Mesodermal cell (in vitro differentiated cells): ENCODE measurements at regions not wholly inside any gene's neighbourhood (a gene's known extent, or its start where the extent isn't known, plus 50 kb on each side); places are given as distances from the start of the nearest gene placed in this dataset.

Experiments
- H3K27ac ChIP-seq: 2 replicates; pipeline ENCODE4 v1.7.0; 2013; ENCODE audit warnings: mild to moderate bottlenecking, low read depth, low read length, moderate library complexity; ENCODE audit not compliant: severe bottlenecking
- H3K36me3 ChIP-seq: 2 replicates; pipeline ENCODE4 v1.7.1; 2013; ENCODE audit warnings: mild to moderate bottlenecking, low read length, moderate library complexity; ENCODE audit not compliant: control insufficient read depth, insufficient read depth
- H3K4me1 ChIP-seq: one replicate; pipeline ENCODE4 v1.7.1; 2013; ENCODE audit warnings: mild to moderate bottlenecking, low read length; ENCODE audit not compliant: insufficient read depth, control insufficient read depth, poor library complexity, severe bottlenecking
- H3K4me3 ChIP-seq: 2 replicates; pipeline ENCODE4 v1.7.0; 2013; ENCODE audit warnings: low read length, control low read depth, mild to moderate bottlenecking; ENCODE audit not compliant: insufficient read depth, poor library complexity, severe bottlenecking; ENCODE audit errors: extremely low read depth
- H3K9me3 ChIP-seq: 2 replicates; pipeline ENCODE4 v1.7.1; 2013; ENCODE audit warnings: mild to moderate bottlenecking, low read length, moderate library complexity; ENCODE audit not compliant: control insufficient read depth
- WGBS, 2 experiments: methylation state at CpG; one replicate each; pipeline ENCODE4 v1.1.5; 2013; ENCODE audit warnings: missing lambda C conversion rate in 2 of 2; ENCODE audit not compliant: insufficient coverage in 2 of 2; 5-methylcytosine and 5-hydroxymethylcytosine counted together

DNA sequence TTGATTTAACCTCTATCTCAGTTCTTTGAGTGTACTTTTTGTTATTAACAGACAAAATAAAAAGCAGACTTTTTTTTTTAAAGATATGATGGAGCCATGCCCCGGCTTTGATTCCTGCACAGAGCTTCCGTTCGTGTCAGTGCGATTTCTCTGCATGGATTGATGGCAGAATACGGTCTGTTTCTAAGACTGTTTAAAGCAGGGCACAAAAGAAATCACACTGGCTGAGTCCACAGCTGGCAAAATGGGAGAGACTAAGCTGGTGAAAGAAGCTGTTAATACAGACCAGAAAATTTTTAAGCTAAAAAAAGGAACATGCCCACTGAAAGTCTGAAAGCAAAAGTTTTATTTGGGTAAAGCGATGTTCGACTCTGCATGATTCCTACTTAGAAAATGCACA is 501.4 kb upstream of the WWC1 start:
- H3K36me3 ChIP-seq = no peaks in the 10 kb centered on the region
- no peaks in the 10 kb centered on the region for H3K4me1 ChIP-seq
- H3K4me3 ChIP-seq = no peak overlapping the region
- WGBS, 2 experiments = 88 to 96% methylated on average over 5 of the region's 7 CpGs
- H3K27ac ChIP-seq = no peak overlapping the region
- no peaks in the 10 kb centered on the region for H3K9me3 ChIP-seq

DNA sequence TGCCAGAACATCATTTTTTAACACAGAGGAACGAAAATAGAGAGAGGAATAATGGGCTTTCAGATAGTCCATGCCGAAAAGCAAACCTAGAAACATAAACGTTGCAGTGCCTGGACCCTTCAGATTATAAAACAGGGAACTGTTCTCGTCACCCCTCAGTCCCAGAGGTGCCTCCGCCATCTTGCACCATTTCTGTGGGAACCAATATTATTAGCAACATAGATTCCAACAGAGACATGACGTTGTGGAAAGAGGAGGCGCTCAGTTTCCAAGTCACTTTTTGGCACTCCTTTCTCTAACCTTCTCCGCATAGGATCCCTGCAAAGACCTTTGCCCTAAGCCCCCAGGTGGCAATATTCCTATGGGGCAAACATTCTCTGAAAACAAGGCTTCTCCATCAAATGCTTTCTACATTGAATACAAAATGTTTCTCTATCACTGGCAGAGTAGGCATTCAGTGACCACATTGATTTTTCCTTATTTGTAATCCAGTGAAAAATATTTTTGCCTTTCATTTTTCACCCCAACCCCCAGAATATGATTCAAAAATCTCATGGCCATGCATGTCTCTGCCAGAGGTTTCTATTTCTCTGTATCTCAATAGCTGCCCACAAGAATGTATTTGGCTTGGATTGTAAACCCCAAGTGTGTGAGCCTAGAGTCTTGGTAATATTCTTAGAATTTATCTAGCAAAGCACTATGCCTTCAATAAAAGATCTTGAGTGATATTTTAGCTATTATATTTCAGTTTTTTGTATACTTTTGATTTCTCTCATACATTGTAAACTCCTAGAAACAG is 500.8 kb upstream of the WWC1 start:
- Histone ChIP-seq H3K9me3 (no peaks in the 10 kb centered on the region), H3K36me3 (no peaks in the 10 kb centered on the region), H3K27ac (no peak overlapping the region), H3K4me3 (no peak overlapping the region), H3K4me1 (no peaks in the 10 kb centered on the region)
- WGBS, 2 experiments = 88 to 98% methylated on average over 7 of the region's 8 CpGs

DNA sequence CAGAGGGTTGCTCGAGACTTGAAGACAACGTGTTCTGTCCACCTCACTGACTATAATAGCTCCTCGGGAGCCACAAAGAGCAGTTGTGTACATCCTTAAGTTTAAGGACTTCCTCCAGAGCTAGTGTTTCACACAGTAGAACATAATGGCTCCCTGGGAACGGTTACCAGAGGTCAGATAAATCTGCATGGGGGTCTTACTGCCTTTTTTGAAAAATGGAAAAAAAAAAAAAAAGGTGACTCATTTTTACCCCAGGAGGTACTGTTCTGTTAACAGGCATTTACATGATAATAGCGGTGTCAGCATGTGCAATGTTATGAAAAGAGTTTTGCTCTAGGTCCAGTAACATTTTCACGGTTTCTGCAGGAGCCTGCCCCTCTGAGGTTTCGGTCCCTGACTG is 498.9 kb upstream of the WWC1 start:
- no peaks in the 10 kb centered on the region for H3K4me1 ChIP-seq
- no peaks in the 10 kb centered on the region for H3K9me3 ChIP-seq
- no peak overlapping the region for H3K4me3 ChIP-seq
- H3K36me3 ChIP-seq = no peaks in the 10 kb centered on the region
- WGBS, 2 experiments = 33 to 51% methylated on average over 5 to 7 of the region's 7 CpGs
- no peak overlapping the region for H3K27ac ChIP-seq

DNA sequence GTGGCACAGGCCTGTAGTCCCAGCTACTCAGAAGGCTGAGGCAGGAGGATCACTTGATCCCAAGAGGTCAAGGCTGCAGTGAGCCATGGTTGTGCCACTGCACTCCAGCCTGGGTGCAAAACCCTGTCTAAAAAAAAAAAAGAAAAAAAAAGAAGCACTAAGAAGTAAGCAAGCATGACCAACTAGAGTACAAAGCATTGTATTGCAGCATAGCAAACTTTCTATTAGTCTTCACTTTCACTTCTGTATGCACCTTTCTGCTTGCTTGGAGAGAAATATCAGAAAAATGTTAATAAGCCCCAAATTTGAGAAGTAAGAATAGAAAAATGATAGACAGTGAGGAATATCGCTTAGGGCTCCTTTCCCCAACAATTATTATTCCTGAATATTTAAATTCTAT is 497.7 kb upstream of the WWC1 start:
- H3K4me3 ChIP-seq = no peak overlapping the region
- no peak overlapping the region for H3K27ac ChIP-seq
- WGBS, 2 experiments = no CpG with 5 or more reads among the region's 1 CpG
- peaks cover 7% of the 10 kb centered on the region for H3K4me1 ChIP-seq
- no peaks in the 10 kb centered on the region for H3K9me3 ChIP-seq
- H3K36me3 ChIP-seq = no peaks in the 10 kb centered on the region

DNA sequence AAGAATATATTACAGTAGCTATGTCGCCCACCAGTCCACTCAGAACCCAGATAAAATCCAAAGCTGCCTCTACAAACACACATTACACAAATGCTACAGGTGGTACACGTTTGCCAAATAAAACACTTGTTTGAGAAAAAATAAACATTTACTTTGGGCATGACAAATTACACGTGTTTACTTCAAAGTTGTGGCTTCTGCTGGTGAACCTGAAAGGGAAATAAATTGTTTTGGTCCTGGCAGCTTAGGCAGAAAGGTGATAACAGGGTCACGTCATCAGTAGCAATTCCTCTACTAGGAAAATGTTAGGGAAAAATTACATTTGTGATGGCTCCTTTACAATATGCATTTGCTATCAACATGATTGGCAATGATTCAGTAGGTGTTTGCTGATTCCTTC is 497.3 kb upstream of the WWC1 start:
- no peak overlapping the region for H3K4me3 ChIP-seq
- H3K27ac ChIP-seq = no peak overlapping the region
- H3K9me3 ChIP-seq = no peaks in the 10 kb centered on the region
- H3K36me3 ChIP-seq = no peaks in the 10 kb centered on the region
- peaks cover 8% of the 10 kb centered on the region for H3K4me1 ChIP-seq
- WGBS, 2 experiments = 92 to 93% methylated on average over 2 to 3 of the region's 4 CpGs

DNA sequence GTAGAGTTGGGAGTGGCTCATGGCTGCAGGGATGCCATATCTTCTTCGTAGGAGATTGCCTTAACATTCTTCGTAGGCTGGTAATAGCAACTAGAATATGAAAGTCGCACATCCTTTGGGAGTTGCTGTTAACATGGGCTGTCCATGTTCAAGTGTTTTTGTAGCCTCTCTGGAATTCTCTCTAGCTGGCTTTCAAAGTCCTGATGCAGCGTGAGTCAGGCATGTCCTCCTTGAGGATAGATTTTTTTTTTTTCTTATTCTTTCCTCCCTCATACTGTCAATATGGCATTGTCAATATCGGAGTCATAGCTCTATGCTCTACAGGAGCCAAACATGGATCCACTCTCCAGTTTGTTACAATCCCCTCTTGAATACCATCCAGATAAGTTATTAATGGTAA is 494.8 kb upstream of the WWC1 start:
- Histone ChIP-seq H3K4me3 (no peak overlapping the region), H3K9me3 (no peaks in the 10 kb centered on the region), H3K36me3 (no peaks in the 10 kb centered on the region), H3K4me1 (peaks cover 8% of the 10 kb centered on the region), H3K27ac (no peak overlapping the region)
- 83 to 86% methylated on average over 4 of the region's 5 CpGs for WGBS, 2 experiments

DNA sequence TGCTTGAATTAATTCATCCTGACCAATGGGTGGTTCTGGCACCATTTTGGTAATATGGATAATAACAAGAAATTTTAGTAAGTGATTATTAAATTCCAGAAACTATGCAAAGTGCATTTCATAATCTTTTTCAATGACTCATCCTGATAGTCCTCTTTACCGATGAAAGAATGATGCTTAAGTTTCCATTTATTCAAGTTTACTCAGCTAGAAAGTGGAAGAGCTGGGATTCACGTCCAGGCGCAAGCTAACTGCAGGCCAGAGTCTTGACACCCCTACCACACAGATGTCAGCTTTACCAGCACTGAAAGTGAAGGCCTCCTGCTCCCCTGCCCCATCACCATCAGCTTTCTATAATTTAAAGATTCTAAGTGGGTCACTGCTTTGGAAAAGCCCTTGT is 493.5 kb upstream of the WWC1 start:
- WGBS, 2 experiments = 100% methylated on average over 2 of the region's 3 CpGs; no CpG with 5 or more reads in 1 of the 2 experiments
- Histone ChIP-seq H3K27ac (no peak overlapping the region), H3K4me3 (no peak overlapping the region), H3K4me1 (peaks cover 14% of the 10 kb centered on the region), H3K9me3 (no peaks in the 10 kb centered on the region), H3K36me3 (no peaks in the 10 kb centered on the region)

DNA sequence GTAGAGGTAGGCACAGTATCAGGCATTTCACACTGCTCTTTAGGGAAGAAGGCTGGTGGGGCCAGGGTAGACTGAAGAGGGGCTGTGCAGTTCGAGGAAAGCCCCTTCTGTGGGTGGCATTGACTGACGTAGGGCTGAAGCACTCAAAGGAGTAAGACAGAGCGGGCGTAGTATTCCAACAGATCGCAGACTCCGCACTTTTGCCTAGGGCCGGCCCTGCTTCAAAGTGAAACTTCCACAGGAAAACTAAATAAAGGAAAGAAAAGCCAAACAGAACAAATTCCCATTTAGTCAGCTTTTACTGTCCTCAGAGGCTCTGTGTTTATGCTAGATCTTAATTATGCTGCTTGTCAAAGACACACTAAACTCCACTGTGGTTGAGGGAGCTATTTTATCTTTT is 493.0 kb upstream of the WWC1 start:
- H3K36me3 ChIP-seq = no peaks in the 10 kb centered on the region
- H3K4me1 ChIP-seq = peaks cover 19% of the 10 kb centered on the region
- H3K9me3 ChIP-seq = no peaks in the 10 kb centered on the region
- no peak overlapping the region for H3K4me3 ChIP-seq
- no peak overlapping the region for H3K27ac ChIP-seq
- WGBS, 2 experiments = 93% methylated on average over 5 to 7 of the region's 7 CpGs

DNA sequence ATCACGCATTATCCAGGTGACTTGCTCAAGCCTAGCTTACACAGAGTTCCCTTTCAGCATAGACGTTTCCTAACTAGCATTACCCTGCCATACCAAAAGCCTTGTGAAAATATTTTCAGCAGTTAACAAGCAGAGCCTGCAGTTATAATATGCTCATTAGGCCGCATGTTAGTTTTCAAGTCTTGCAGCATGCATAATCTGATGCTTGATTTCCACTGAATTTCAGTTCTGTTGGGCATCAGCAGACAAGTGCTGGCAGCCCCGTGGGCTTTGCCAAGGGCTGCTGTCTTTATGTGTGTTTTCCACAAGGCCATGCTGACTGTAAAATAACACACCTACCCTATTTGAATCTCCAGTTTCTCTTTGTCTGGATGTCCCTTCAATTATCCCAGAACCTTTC is 491.0 kb upstream of the WWC1 start:
- no peak overlapping the region for H3K27ac ChIP-seq
- no peaks in the 10 kb centered on the region for H3K9me3 ChIP-seq
- no peak overlapping the region for H3K4me3 ChIP-seq
- WGBS, 2 experiments = 91 to 97% methylated on average over 4 of the region's 4 CpGs
- H3K36me3 ChIP-seq = no peaks in the 10 kb centered on the region
- H3K4me1 ChIP-seq = peaks cover 26% of the 10 kb centered on the region

DNA sequence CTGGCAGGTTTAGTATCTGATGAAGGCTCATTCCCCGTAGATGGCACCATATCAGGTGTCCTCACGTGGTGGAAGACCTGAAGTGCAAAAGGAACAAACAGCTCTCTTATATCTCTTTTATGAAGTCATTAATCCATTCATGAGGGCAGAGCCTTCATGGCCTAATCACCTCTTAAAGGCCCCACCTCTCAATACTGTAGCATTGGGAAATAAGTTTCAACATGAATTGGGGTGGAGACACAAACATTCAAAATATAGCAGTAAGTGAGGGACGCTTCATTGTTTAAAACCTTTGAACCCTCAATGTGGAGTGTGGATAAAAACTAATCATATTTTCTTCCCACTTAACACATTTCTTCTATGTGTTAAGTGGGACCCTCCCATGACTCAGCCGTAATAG is 489.4 kb upstream of the WWC1 start:
- Histone ChIP-seq H3K27ac (no peak overlapping the region), H3K4me1 (peaks cover 26% of the 10 kb centered on the region), H3K4me3 (no peak overlapping the region), H3K36me3 (no peaks in the 10 kb centered on the region), H3K9me3 (no peaks in the 10 kb centered on the region)
- WGBS, 2 experiments = 88 to 100% methylated on average over 1 to 2 of the region's 4 CpGs

DNA sequence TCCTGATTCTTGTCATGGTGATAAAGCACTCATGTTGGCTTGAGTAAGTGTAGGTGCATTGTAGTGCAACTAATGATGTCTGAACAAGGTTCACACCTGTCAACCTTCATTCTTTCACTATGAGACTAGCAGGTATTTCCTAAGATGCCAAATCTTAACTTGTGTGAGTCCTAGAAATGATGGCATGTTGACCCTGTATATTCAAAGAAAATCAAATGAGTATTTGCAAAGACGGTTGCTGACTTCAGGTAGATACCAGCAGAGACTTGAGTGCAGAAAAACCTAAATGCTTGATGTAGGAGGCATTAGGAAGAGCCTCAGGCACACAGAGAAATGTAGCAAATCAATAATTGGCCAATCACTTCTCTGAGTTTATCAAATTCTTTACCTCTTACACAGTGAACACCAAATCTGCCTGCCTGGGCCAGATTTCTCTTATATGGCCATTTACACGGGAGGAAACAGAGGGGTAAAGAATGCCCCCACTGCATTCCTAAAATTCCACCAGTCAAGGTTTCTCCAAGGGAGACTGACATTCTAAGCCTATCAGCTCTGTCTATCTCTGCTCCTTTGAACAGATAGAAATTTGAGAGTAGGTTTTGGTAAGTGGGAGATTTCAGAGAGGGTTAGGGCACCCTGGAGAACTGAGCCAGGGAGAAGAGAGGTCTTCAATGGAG is 488.6 kb upstream of the WWC1 start:
- H3K4me1 ChIP-seq = peaks cover 26% of the 10 kb centered on the region
- H3K27ac ChIP-seq = peak overlapping the region; percentile 61
- no peaks in the 10 kb centered on the region for H3K36me3 ChIP-seq
- H3K9me3 ChIP-seq = no peaks in the 10 kb centered on the region
- no peak overlapping the region for H3K4me3 ChIP-seq
- 70 to 71% methylated on average over 1 of the region's 2 CpGs for WGBS, 2 experiments
